ENCODE measurements at regions not wholly inside any gene's neighbourhood (a gene's known extent, or its start where the extent isn't known, plus 50 kb on each side); places are given as distances from the start of the nearest gene placed in this dataset.

DNA sequence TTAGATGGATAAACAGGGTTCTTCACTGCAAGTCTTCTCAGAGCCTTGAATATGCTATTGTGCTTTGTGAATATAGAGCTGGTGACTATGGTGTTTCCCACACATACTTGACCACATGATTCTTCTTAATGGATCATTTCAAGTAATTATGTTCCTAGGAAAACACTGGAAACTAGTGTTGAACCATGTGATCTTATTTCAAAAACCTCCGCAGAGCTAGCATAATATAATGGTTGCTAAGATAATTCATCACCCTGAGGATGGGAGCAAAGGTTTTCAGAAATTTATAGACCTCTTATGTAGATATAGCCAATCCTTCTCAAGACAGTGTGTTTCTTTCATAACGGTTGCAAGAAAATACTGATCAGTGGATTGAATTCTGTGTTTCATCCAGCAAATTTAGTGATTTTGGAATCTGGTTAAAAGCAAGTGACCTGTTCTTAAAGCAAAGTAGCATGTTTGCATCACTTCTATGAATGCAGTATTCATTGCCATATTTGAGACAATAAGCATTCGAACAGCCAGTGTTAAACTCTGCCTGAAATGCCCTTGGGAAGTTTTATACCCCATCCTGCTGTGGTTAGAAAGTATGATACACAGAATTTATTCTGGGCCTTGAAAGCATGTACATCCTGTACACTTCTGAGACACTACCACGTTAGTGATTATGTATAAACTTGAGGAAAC is 341.0 kb upstream of the E2F7 start:
- TF ChIP-seq EZH2 (IDR thresholded peaks at IDR 0.05; ENCODE audit: borderline replicate concordance, low read depth, low read length, severe bottlenecking): no peak
- TF ChIP-seq, protein P1, sequence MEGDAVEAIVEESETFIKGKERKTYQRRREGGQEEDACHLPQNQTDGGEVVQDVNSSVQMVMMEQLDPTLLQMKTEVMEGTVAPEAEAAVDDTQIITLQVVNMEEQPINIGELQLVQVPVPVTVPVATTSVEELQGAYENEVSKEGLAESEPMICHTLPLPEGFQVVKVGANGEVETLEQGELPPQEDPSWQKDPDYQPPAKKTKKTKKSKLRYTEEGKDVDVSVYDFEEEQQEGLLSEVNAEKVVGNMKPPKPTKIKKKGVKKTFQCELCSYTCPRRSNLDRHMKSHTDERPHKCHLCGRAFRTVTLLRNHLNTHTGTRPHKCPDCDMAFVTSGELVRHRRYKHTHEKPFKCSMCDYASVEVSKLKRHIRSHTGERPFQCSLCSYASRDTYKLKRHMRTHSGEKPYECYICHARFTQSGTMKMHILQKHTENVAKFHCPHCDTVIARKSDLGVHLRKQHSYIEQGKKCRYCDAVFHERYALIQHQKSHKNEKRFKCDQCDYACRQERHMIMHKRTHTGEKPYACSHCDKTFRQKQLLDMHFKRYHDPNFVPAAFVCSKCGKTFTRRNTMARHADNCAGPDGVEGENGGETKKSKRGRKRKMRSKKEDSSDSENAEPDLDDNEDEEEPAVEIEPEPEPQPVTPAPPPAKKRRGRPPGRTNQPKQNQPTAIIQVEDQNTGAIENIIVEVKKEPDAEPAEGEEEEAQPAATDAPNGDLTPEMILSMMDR (IDR thresholded peaks at IDR 0.05; ENCODE audit: borderline replicate concordance, extremely low read depth, low read length, poor library complexity, severe bottlenecking): no peak
- Histone ChIP-seq H3K4me2 (ENCODE audit: insufficient read depth, low read length) (no peak overlapping the region), H3K79me2 (ENCODE audit: insufficient read depth, low read length) (no peaks in the 10 kb centered on the region), H3K9me3 (ENCODE audit: insufficient read depth, low read length, severe bottlenecking) (no peaks in the 10 kb centered on the region), H3K9ac (ENCODE audit: low read depth, low read length) (no peak overlapping the region), H3K4me3 (ENCODE audit: low read depth in 1 of 2, low read length in 2 of 2) (no peak overlapping the region), H2AFZ (ENCODE audit: low read depth, low read length) (no peak overlapping the region), H3K27me3 (ENCODE audit: insufficient read depth, low read length, poor library complexity) (no peaks in the 10 kb centered on the region), H3K4me1 (ENCODE audit: insufficient read depth, low read length) (no peaks in the 10 kb centered on the region), H3K36me3 (ENCODE audit: insufficient read depth, low read length) (no peaks in the 10 kb centered on the region), H4K20me1 (ENCODE audit: insufficient read depth, low read length) (no peaks in the 10 kb centered on the region), H3K27ac (ENCODE audit: low read length) (no peak overlapping the region)
- DNase-seq (no peak), ATAC-seq (ENCODE audit: insufficient read depth, low read depth) (no peak)

DNA sequence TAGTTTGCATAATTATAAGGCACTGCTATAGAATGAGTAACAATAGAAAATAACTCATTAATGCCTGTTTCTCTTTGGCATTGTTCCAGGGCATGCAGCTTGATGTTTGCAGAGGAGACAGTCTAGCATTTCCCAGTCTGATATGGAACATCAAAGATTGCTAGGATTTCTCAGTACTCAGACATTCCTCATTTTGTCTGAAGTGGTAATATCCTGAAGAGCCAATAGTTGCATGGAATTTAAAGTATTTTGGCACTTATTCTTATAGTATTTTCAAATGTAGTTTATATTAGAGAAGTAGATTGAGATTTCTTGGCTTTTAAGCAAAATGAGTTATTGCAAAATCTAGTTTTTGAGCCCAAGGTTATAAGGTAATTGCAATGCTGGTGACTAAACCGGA is 337.3 kb upstream of the E2F7 start:
- no peak overlapping the region for H3K4me3 ChIP-seq (ENCODE audit: low read depth in 1 of 2, low read length in 2 of 2)
- ATAC-seq (ENCODE audit: insufficient read depth, low read depth) (no peak), DNase-seq (no peak)
- no peak overlapping the region for H2AFZ ChIP-seq (ENCODE audit: low read depth, low read length)
- TF ChIP-seq, protein P1 (IDR thresholded peaks at IDR 0.05; ENCODE audit: borderline replicate concordance, extremely low read depth, low read length, poor library complexity, severe bottlenecking): no peak
- no peak for TF ChIP-seq EZH2 (IDR thresholded peaks at IDR 0.05; ENCODE audit: borderline replicate concordance, low read depth, low read length, severe bottlenecking)
- H3K4me2 ChIP-seq (ENCODE audit: insufficient read depth, low read length): no peak overlapping the region
- no peaks in the 10 kb centered on the region for H4K20me1 ChIP-seq (ENCODE audit: insufficient read depth, low read length)
- no peak overlapping the region for H3K9ac ChIP-seq (ENCODE audit: low read depth, low read length)
- no peak overlapping the region for H3K27ac ChIP-seq (ENCODE audit: low read length)
- H3K9me3 ChIP-seq (ENCODE audit: insufficient read depth, low read length, severe bottlenecking): no peaks in the 10 kb centered on the region
- H3K79me2 ChIP-seq (ENCODE audit: insufficient read depth, low read length): no peaks in the 10 kb centered on the region
- H3K4me1 ChIP-seq (ENCODE audit: insufficient read depth, low read length): no peaks in the 10 kb centered on the region
- no peaks in the 10 kb centered on the region for H3K27me3 ChIP-seq (ENCODE audit: insufficient read depth, low read length, poor library complexity)
- no peaks in the 10 kb centered on the region for H3K36me3 ChIP-seq (ENCODE audit: insufficient read depth, low read length)

DNA sequence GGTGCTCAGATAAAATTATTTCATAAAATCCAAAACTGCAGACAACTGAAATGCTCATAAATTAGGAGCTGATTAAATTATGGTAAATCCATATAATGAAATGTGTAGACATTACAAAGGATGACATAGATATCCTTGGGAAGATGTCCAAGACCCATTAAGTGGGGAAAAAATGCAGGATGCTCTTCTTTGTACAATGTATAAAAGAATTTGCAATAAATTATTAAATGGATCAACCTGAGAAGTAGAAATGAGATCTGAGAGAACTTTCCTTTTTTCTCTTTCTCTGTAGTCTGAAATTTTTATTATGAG is 336.4 kb upstream of the E2F7 start:
- H3K27ac ChIP-seq (ENCODE audit: low read length): no peak overlapping the region
- no peak for ATAC-seq (ENCODE audit: insufficient read depth, low read depth)
- no peaks in the 10 kb centered on the region for H4K20me1 ChIP-seq (ENCODE audit: insufficient read depth, low read length)
- no peaks in the 10 kb centered on the region for H3K4me1 ChIP-seq (ENCODE audit: insufficient read depth, low read length)
- no peak overlapping the region for H2AFZ ChIP-seq (ENCODE audit: low read depth, low read length)
- H3K4me2 ChIP-seq (ENCODE audit: insufficient read depth, low read length): no peak overlapping the region
- no peaks in the 10 kb centered on the region for H3K27me3 ChIP-seq (ENCODE audit: insufficient read depth, low read length, poor library complexity)
- TF ChIP-seq, protein P1 (IDR thresholded peaks at IDR 0.05; ENCODE audit: borderline replicate concordance, extremely low read depth, low read length, poor library complexity, severe bottlenecking): no peak
- no peak for TF ChIP-seq EZH2 (IDR thresholded peaks at IDR 0.05; ENCODE audit: borderline replicate concordance, low read depth, low read length, severe bottlenecking)
- no peaks in the 10 kb centered on the region for H3K36me3 ChIP-seq (ENCODE audit: insufficient read depth, low read length)
- DNase-seq: no peak
- H3K9me3 ChIP-seq (ENCODE audit: insufficient read depth, low read length, severe bottlenecking): no peaks in the 10 kb centered on the region
- H3K79me2 ChIP-seq (ENCODE audit: insufficient read depth, low read length): no peaks in the 10 kb centered on the region
- H3K9ac ChIP-seq (ENCODE audit: low read depth, low read length): no peak overlapping the region
- H3K4me3 ChIP-seq (ENCODE audit: low read depth in 1 of 2, low read length in 2 of 2): no peak overlapping the region
